B cell (primary cell): ENCODE measurements at regions not wholly inside any gene's neighbourhood (a gene's known extent, or its start where the extent isn't known, plus 50 kb on each side); places are given as distances from the start of the nearest gene placed in this dataset.

Source experiments
- EZH2 ChIP-seq: IDR thresholded peaks from 2 replicates; pipeline ENCODE4 v1.6.1; 2012; ENCODE audit warnings: borderline replicate concordance, low read depth, mild to moderate bottlenecking, moderate library complexity, low read length; ENCODE audit not compliant: insufficient read depth, poor library complexity, severe bottlenecking
- TF ChIP-seq, protein P1 (sequence below): fragments of 200-600 bp; IDR thresholded peaks from one replicate; pipeline ENCODE4 v1.8.0; 2022; ENCODE audit warnings: antibody characterized with exemption, mild to moderate bottlenecking

DNA sequence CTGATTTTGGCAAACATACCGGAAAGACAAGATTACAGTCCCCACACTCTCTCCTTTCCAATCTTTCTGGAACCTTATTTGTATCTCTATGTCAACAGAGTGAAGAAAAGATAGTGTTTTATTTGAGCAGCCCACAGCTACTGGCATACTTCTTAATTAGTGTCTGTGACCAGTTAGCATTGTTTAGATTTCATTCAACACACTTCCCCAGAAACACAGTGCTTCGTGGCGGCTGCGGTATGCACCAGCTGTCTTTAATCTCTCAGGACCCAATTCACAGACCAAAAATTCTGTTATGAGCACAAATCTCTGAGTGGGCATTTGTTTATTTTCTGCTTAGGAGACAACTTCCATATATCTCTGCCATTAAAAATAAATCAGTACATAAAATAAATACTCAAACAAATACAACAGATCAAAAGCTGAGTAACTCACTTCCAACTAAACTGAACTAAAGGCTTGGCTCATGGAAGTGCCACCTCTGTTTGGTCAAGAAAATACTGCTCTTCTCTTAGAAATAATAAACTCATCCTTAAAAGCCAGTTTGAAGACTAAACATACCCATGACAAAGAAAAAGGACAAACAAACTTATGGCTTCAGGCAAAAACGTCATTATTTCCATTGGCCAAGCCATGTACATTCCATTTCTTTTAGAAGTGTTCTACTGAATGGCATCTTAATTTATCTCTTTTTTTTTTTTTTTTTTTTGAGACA is 392.4 kb downstream of the TXNL1 start:
- TF ChIP-seq, protein P1, sequence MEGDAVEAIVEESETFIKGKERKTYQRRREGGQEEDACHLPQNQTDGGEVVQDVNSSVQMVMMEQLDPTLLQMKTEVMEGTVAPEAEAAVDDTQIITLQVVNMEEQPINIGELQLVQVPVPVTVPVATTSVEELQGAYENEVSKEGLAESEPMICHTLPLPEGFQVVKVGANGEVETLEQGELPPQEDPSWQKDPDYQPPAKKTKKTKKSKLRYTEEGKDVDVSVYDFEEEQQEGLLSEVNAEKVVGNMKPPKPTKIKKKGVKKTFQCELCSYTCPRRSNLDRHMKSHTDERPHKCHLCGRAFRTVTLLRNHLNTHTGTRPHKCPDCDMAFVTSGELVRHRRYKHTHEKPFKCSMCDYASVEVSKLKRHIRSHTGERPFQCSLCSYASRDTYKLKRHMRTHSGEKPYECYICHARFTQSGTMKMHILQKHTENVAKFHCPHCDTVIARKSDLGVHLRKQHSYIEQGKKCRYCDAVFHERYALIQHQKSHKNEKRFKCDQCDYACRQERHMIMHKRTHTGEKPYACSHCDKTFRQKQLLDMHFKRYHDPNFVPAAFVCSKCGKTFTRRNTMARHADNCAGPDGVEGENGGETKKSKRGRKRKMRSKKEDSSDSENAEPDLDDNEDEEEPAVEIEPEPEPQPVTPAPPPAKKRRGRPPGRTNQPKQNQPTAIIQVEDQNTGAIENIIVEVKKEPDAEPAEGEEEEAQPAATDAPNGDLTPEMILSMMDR: no peak
- no peak for TF ChIP-seq EZH2
